ENCODE measurements at regions not wholly inside any gene's neighbourhood (a gene's known extent, or its start where the extent isn't known, plus 50 kb on each side); places are given as distances from the start of the nearest gene placed in this dataset.

DNA sequence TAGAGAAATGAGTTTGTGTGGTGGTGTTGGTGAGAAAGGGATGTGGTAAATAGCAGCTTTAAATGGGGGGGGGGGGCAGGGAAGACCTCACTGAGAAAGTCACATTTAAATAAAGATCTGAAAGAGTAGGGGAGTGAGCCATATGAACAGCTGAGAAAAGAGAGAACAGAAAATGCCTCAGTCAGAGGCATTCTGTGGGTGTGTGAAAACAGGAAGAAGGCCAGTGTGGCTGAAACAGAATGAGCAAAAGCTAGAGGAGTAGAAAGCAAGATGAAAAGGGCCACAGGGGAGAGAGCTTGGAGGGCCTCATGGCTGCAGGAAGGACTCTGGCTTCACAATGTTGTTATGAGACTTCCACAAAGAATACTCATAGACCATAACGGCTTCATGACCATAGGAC lies 783.3 kb downstream of the ZPLD1 start:
- TF ChIP-seq, protein P1, sequence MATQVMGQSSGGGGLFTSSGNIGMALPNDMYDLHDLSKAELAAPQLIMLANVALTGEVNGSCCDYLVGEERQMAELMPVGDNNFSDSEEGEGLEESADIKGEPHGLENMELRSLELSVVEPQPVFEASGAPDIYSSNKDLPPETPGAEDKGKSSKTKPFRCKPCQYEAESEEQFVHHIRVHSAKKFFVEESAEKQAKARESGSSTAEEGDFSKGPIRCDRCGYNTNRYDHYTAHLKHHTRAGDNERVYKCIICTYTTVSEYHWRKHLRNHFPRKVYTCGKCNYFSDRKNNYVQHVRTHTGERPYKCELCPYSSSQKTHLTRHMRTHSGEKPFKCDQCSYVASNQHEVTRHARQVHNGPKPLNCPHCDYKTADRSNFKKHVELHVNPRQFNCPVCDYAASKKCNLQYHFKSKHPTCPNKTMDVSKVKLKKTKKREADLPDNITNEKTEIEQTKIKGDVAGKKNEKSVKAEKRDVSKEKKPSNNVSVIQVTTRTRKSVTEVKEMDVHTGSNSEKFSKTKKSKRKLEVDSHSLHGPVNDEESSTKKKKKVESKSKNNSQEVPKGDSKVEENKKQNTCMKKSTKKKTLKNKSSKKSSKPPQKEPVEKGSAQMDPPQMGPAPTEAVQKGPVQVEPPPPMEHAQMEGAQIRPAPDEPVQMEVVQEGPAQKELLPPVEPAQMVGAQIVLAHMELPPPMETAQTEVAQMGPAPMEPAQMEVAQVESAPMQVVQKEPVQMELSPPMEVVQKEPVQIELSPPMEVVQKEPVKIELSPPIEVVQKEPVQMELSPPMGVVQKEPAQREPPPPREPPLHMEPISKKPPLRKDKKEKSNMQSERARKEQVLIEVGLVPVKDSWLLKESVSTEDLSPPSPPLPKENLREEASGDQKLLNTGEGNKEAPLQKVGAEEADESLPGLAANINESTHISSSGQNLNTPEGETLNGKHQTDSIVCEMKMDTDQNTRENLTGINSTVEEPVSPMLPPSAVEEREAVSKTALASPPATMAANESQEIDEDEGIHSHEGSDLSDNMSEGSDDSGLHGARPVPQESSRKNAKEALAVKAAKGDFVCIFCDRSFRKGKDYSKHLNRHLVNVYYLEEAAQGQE (IDR thresholded peaks at IDR 0.05; ENCODE audit: insufficient replicate concordance, low read depth), result no peak
- TF ChIP-seq POLR2AphosphoS5 (IDR thresholded peaks at IDR 0.05; ENCODE audit: low read depth) (no peak), GABPA (IDR thresholded peaks at IDR 0.05; ENCODE audit: low read depth) (no peak), CTCF (IDR thresholded peaks at IDR 0.05; ENCODE audit: insufficient read depth, low read length) (no peak), SPI1 (IDR thresholded peaks at IDR 0.05; ENCODE audit: borderline replicate concordance, low read depth) (no peak)
- no peak overlapping the region for H3K27ac ChIP-seq (replicated peaks)

GRCh38 chr3:103218793-103219192 lies 784.0 kb downstream of the ZPLD1 start:
- DNase-seq (ENCODE audit: low read depth in 1 of 2, low spot score in 1 of 2), result no peak
- H3K27ac ChIP-seq (replicated peaks), result no peak overlapping the region
- H3K4me3 ChIP-seq (replicated peaks; ENCODE audit: insufficient read depth, low read length), result no peak overlapping the region
- TF ChIP-seq POLR2AphosphoS5 (IDR thresholded peaks at IDR 0.05; ENCODE audit: low read depth) (no peak), SPI1 (IDR thresholded peaks at IDR 0.05; ENCODE audit: borderline replicate concordance, low read depth) (no peak), CTCF (IDR thresholded peaks at IDR 0.05; ENCODE audit: insufficient read depth, low read length) (no peak), GABPA (IDR thresholded peaks at IDR 0.05; ENCODE audit: low read depth) (no peak)
- TF ChIP-seq, protein P1 (IDR thresholded peaks at IDR 0.05; ENCODE audit: insufficient replicate concordance, low read depth), result no peak
- H3K27me3 ChIP-seq (ENCODE audit: insufficient read depth, poor library complexity, severe bottlenecking), result no peaks in the 10 kb centered on the region

More for the DNA sequence above, 783.3 kb downstream of the ZPLD1 start:
- Histone ChIP-seq H3K27me3 (ENCODE audit: insufficient read depth, poor library complexity, severe bottlenecking) (no peaks in the 10 kb centered on the region), H3K4me3 (replicated peaks; ENCODE audit: insufficient read depth, low read length) (no peak overlapping the region)
- no peak for DNase-seq (ENCODE audit: low read depth in 1 of 2, low spot score in 1 of 2)

DNA sequence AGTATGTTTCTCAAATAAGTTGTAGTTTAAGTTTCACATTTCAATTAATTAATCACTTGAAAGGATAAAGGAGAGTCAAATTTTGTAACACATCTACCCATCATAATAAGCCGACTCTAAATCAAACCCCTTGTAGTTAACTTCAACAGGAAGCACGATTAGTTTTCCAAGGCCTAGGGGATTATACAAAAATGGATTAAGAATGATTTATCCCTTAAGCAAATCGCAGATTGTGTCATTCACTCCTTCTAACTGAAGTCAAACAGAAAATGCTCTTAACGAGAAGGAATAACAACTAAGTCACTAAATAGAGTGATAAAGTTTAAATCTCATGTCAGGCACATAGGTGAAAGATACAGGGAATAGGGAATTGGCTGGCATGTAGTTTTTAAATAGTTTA lies 792.8 kb downstream of the ZPLD1 start:
- H3K27ac ChIP-seq (replicated peaks), result no peak overlapping the region
- H3K27me3 ChIP-seq (ENCODE audit: insufficient read depth, poor library complexity, severe bottlenecking), result no peaks in the 10 kb centered on the region
- DNase-seq (ENCODE audit: low read depth in 1 of 2, low spot score in 1 of 2), result no peak
- no peak overlapping the region for H3K4me3 ChIP-seq (replicated peaks; ENCODE audit: insufficient read depth, low read length)
- TF ChIP-seq CTCF (IDR thresholded peaks at IDR 0.05; ENCODE audit: insufficient read depth, low read length), result no peak
- TF ChIP-seq GABPA (IDR thresholded peaks at IDR 0.05; ENCODE audit: low read depth), result no peak
- TF ChIP-seq, protein P1 (IDR thresholded peaks at IDR 0.05; ENCODE audit: insufficient replicate concordance, low read depth), result no peak
- TF ChIP-seq SPI1 (IDR thresholded peaks at IDR 0.05; ENCODE audit: borderline replicate concordance, low read depth), result no peak
- TF ChIP-seq POLR2AphosphoS5 (IDR thresholded peaks at IDR 0.05; ENCODE audit: low read depth), result no peak

All from HL-60 (cell line).